SK-N-SH (cell line): ENCODE measurements at regions not wholly inside any gene's neighbourhood (a gene's known extent, or its start where the extent isn't known, plus 50 kb on each side); places are given as distances from the start of the nearest gene placed in this dataset.

Source experiments
- CTCF ChIA-PET: fragments of 300-600, 350-600 bp; formaldehyde crosslinking; extraction: SDS; loops from one replicate; lab custom pipeline; 2021; lab: Yijun Ruan, JAX
- POLR2A ChIA-PET: fragments of 350-600 bp; sonication (Branson Sonifier 250); formaldehyde crosslinking; extraction: SDS; loops from one replicate; lab custom pipeline; 2020; ENCODE audit warnings: antibody characterized with exemption, inconsistent platforms; lab: Yijun Ruan, JAX
- DNase-seq: peaks from one replicate; pipeline ENCODE4 v3.0.0; 2012
- H2AFZ ChIP-seq: fragments of 200-600 bp; sonication (generic); 2 replicates; pipeline ENCODE4 v1.8.1; 2016; ENCODE audit warnings: antibody characterized with exemption, mild to moderate bottlenecking, low read depth
- H3F3A ChIP-seq: fragments of 200-600 bp; sonication (generic); replicated peaks from 2 replicates; pipeline ENCODE3; 2016; ENCODE audit warnings: antibody characterized with exemption, mild to moderate bottlenecking; ENCODE audit not compliant: insufficient read depth
- H3K27ac ChIP-seq, 2 experiments: fragments of 200-500 bp in 1 of 2; fragments of 200-600 bp in 1 of 2; sonication (Bioruptor generic) in 1 of 2; sonication (generic), shearing (Covaris generic) in 1 of 2; 2 replicates each; pipeline versions ENCODE4 v1.5.1 to v1.6.1; 2014 to 2016; ENCODE audit warnings: low read depth in 2 of 2, inconsistent platforms in 1 of 2, low read length in 1 of 2, mild to moderate bottlenecking in 1 of 2, mixed read lengths in 1 of 2
- H3K27me3 ChIP-seq: fragments of 200-600 bp; sonication (generic), shearing (Covaris generic); 2 replicates; pipeline ENCODE4 v1.6.1; 2016; ENCODE audit warnings: mixed run types; ENCODE audit not compliant: insufficient read depth
- H3K36me3 ChIP-seq, 2 experiments: fragments of 200-500 bp in 1 of 2; fragments of 200-600 bp in 1 of 2; sonication (Bioruptor generic) in 1 of 2; sonication (generic) in 1 of 2; replicated peaks in 1 of 2; 2 replicates each; pipeline versions ENCODE3 to v1.5.1; 2014 to 2016; ENCODE audit warnings: low read length in 1 of 2, mild to moderate bottlenecking in 1 of 2; ENCODE audit not compliant: insufficient read depth in 2 of 2, control insufficient read depth in 1 of 2
- H3K4me1 ChIP-seq, 2 experiments: fragments of 200-500 bp in 1 of 2; fragments of 200-600 bp in 1 of 2; sonication (Bioruptor generic) in 1 of 2; sonication (generic), shearing (Covaris generic) in 1 of 2; 2 replicates each; pipeline versions ENCODE4 v1.5.1 to v1.6.1; 2014 to 2016; ENCODE audit warnings: low read depth in 1 of 2, low read length in 1 of 2, mixed run types in 1 of 2; ENCODE audit not compliant: insufficient read depth in 2 of 2, control insufficient read depth in 1 of 2
- H3K4me2 ChIP-seq: fragments of 200-600 bp; sonication (generic), shearing (Covaris generic); 2 replicates; pipeline ENCODE4 v1.6.1; 2017; ENCODE audit warnings: mixed run types
- H3K4me3 ChIP-seq, 2 experiments: fragments of 200-500 bp in 1 of 2; fragments of 200-600 bp in 1 of 2; sonication (Bioruptor generic) in 1 of 2; sonication (generic), shearing (Covaris generic) in 1 of 2; 2 replicates each; pipeline versions ENCODE4 v1.5.1 to v1.8.1; 2014 to 2016; ENCODE audit warnings: low read depth in 2 of 2, inconsistent platforms in 1 of 2, low read length in 1 of 2, mild to moderate bottlenecking in 1 of 2, mixed read lengths in 1 of 2, moderate library complexity in 1 of 2
- H3K79me2 ChIP-seq: fragments of 200-600 bp; sonication (generic); 2 replicates; pipeline ENCODE4 v1.8.1; 2017; ENCODE audit warnings: mild to moderate bottlenecking; ENCODE audit not compliant: insufficient read depth
- H3K9ac ChIP-seq: fragments of 200-600 bp; sonication (generic); 2 replicates; pipeline ENCODE4 v1.6.1; 2017; ENCODE audit warnings: mixed run types
- H3K9me2 ChIP-seq: fragments of 200-600 bp; sonication (generic); 2 replicates; pipeline ENCODE4 v1.6.1; 2017; ENCODE audit warnings: mixed run types
- H3K9me3 ChIP-seq: fragments of 200-600 bp; sonication (generic); 2 replicates; pipeline ENCODE4 v1.6.1; 2017; ENCODE audit warnings: mixed run types, mild to moderate bottlenecking, moderate library complexity
- H4K20me1 ChIP-seq: fragments of 200-600 bp; sonication (generic); 2 replicates; pipeline ENCODE4 v1.6.1; 2017; ENCODE audit warnings: mild to moderate bottlenecking, mixed run types; ENCODE audit not compliant: insufficient read depth
- CHD2 ChIP-seq: fragments of 150-350 bp; IDR thresholded peaks from 2 replicates; pipeline ENCODE4 v1.6.1; 2018; ENCODE audit warnings: low read length; ENCODE audit not compliant: partially characterized antibody
- ELF1 ChIP-seq: IDR thresholded peaks from 2 replicates; pipeline ENCODE4 v1.4.0; 2012
- EZH2phosphoT487 ChIP-seq: fragments of 200-600 bp; sonication (generic); IDR thresholded peaks from 2 replicates; pipeline ENCODE4 v1.6.1; 2017; ENCODE audit warnings: low read depth, mixed run types, mild to moderate bottlenecking, antibody characterized with exemption, moderate library complexity, borderline replicate concordance
- FOSL2 ChIP-seq: IDR thresholded peaks from 2 replicates; pipeline ENCODE4 v1.4.0; 2012; ENCODE audit warnings: low read depth, mild to moderate bottlenecking, moderate library complexity, borderline replicate concordance
- FOXJ3 ChIP-seq: sonication (generic); formaldehyde crosslinking; IDR thresholded peaks from 2 replicates; pipeline ENCODE4 v1.5.1; 2020; ENCODE audit warnings: mild to moderate bottlenecking, missing genetic modification reagents
- FOXM1 ChIP-seq: IDR thresholded peaks from 2 replicates; pipeline ENCODE4 v1.4.0; 2012; ENCODE audit warnings: low read depth, mild to moderate bottlenecking
- JUND ChIP-seq: IDR thresholded peaks from 2 replicates; pipeline ENCODE4 v1.4.0; 2012
- MXI1 ChIP-seq: IDR thresholded peaks from 2 replicates; pipeline ENCODE4 v1.6.1; 2012; ENCODE audit warnings: mild to moderate bottlenecking, low read depth, low read length, improper control_type of control experiment
- NFIC ChIP-seq: IDR thresholded peaks from 2 replicates; pipeline ENCODE4 v1.4.0; 2012; ENCODE audit warnings: borderline replicate concordance
- NRF1 ChIP-seq: IDR thresholded peaks from 2 replicates; pipeline ENCODE4 v1.6.1; 2012; ENCODE audit warnings: low read depth, mild to moderate bottlenecking, low read length
- POLR2AphosphoS5 ChIP-seq: IDR thresholded peaks from 2 replicates; pipeline ENCODE4 v1.6.1; 2012; ENCODE audit warnings: low read depth, low read length
- RAD21 ChIP-seq: IDR thresholded peaks from 2 replicates; pipeline ENCODE4 v1.6.1; 2012; ENCODE audit warnings: mild to moderate bottlenecking, low read length
- RCOR1 ChIP-seq: fragments of 150-350 bp; IDR thresholded peaks from 2 replicates; pipeline ENCODE4 v1.6.1; 2017; ENCODE audit warnings: antibody characterized with exemption, low read length
- SIN3A ChIP-seq: IDR thresholded peaks from 2 replicates; pipeline ENCODE4 v1.6.1; 2012; ENCODE audit warnings: low read depth, mild to moderate bottlenecking, low read length, moderate library complexity, borderline replicate concordance
- TAF1 ChIP-seq: IDR thresholded peaks from 2 replicates; pipeline ENCODE4 v1.6.1; 2012; ENCODE audit warnings: low read depth, mild to moderate bottlenecking, low read length, moderate library complexity, borderline replicate concordance
- WGBS: methylation state at CpG from one replicate; pipeline ENCODE4 v1.1.6; 2017; ENCODE audit warnings: low lambda C conversion rate; 5-methylcytosine and 5-hydroxymethylcytosine counted together
- TF ChIP-seq, protein P1 (sequence below): IDR thresholded peaks from 2 replicates; pipeline ENCODE4 v1.4.0; 2012; ENCODE audit warnings: low read depth
- TF ChIP-seq, protein P2 (sequence below): IDR thresholded peaks from 2 replicates; pipeline ENCODE4; 2012
- TF ChIP-seq, protein P3 (sequence below): fragments of 200-600 bp; sonication (generic); IDR thresholded peaks from 2 replicates; pipeline ENCODE4 v1.6.1; 2017; ENCODE audit warnings: antibody characterized with exemption, mild to moderate bottlenecking, moderate library complexity
- TF ChIP-seq, protein P4 (sequence below): fragments of 150-350 bp; IDR thresholded peaks from 2 replicates; pipeline ENCODE4 v1.6.1; 2017; ENCODE audit warnings: antibody characterized with exemption, low read length, low read depth, borderline replicate concordance
- TF ChIP-seq, protein P5 (sequence below): fragments of 150-350 bp; IDR thresholded peaks from 2 replicates; pipeline ENCODE4 v1.6.1; 2016; ENCODE audit warnings: mild to moderate bottlenecking, low read depth, low read length

DNA sequence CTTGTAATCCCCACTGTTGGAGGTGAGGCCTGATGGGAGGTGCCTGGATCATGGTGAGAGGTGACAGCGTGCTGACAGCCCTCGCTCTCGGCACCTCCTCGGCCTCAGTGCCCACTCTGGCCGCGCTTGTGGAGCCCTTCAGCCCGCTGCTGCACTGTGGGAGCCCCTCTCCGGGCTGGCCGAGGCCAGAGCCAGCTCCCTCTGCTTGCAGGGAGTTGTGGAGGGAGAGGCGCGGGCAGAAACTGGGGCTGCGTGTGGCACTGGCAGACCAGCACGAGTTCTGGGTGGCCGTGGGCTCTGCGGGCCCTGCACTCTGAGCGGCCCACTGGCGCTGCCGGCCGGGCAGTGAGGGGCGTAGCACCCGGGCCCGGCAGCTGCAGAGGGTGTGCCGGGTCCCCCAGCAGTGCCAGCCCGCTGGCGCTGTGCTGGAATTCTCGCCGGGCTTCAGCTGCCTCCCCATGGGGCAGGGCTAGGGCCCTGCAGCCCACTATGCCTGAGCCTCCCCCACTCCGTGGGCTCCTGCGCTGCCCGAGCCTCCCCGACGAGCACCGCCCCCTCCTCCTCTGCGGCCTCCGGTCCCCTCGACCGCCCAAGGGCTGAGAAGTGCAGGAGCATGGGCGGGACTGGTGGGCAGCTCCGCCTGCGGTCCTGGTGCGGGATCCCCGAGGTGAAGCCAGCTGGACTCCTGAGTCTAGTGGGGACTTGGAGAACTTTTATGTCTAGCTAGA is 197.1 kb downstream of the SPP2 start:
- H3K4me2 ChIP-seq = no peak overlapping the region
- H3F3A ChIP-seq = peaks cover 76% of the 10 kb centered on the region
- no peak for DNase-seq
- POLR2A ChIA-PET = no interaction called here
- no peaks in the 10 kb centered on the region for H3K9me3 ChIP-seq
- no peak overlapping the region for H3K9ac ChIP-seq
- no peak overlapping the region; the same call in 1 of the 2 replicates for H2AFZ ChIP-seq
- CTCF ChIA-PET = no interaction called here
- H3K79me2 ChIP-seq = no peaks in the 10 kb centered on the region
- peak overlapping the region in 1 of 2 experiments; percentile 98; a peak in 2 of 4 replicates for H3K27ac ChIP-seq
- H4K20me1 ChIP-seq = no peaks in the 10 kb centered on the region
- no peaks in the 10 kb centered on the region for H3K27me3 ChIP-seq
- H3K9me2 ChIP-seq = no peaks in the 10 kb centered on the region
- TF ChIP-seq CHD2 (no peak), MXI1 (no peak), ELF1 (no peak), RCOR1 (no peak), FOSL2 (no peak), SIN3A (no peak), POLR2AphosphoS5 (no peak), RAD21 (no peak)
- TF ChIP-seq, protein P1, sequence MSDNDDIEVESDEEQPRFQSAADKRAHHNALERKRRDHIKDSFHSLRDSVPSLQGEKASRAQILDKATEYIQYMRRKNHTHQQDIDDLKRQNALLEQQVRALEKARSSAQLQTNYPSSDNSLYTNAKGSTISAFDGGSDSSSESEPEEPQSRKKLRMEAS = no peak
- TF ChIP-seq, protein P2, sequence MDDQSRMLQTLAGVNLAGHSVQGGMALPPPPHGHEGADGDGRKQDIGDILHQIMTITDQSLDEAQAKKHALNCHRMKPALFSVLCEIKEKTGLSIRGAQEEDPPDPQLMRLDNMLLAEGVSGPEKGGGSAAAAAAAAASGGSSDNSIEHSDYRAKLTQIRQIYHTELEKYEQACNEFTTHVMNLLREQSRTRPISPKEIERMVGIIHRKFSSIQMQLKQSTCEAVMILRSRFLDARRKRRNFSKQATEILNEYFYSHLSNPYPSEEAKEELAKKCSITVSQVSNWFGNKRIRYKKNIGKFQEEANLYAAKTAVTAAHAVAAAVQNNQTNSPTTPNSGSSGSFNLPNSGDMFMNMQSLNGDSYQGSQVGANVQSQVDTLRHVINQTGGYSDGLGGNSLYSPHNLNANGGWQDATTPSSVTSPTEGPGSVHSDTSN = no peak
- 95% methylated on average over 11 of the region's 42 CpGs for WGBS
- H3K4me1 ChIP-seq = peaks cover 0 to 54% of the 10 kb centered on the region in 2 experiments
- no peak overlapping the region for H3K4me3 ChIP-seq
- no peaks in the 10 kb centered on the region for H3K36me3 ChIP-seq

DNA sequence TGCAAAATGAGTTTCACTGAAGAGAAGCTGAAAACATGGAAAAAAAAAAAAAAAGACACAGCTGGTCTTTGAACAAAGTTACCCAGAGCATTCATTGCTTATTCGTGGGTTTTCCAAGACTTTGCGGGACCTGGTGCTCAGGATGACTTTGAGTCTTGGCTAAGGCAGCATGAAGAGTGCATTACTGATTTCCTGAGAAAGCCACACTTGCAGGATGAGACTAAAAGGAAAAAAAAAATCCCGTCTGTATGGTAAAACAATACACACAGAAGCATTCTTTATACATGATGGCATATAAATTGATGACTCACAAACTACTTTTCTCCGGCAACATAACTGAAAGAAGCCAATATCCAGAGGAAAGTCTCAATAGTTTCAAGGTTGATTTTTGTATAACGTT is 195.4 kb downstream of the SPP2 start:
- H4K20me1 ChIP-seq = no peaks in the 10 kb centered on the region
- H3K9ac ChIP-seq = peak overlapping the region; percentile 74
- peak overlapping the region; percentile 72 for H3K4me2 ChIP-seq
- H3K9me3 ChIP-seq = no peaks in the 10 kb centered on the region
- H2AFZ ChIP-seq = no peak overlapping the region
- H3K4me3 ChIP-seq = peak overlapping the region in 1 of 2 experiments; percentile 21; a peak in 2 of 4 replicates
- no peaks in the 10 kb centered on the region for H3K9me2 ChIP-seq
- peaks cover 0 to 48% of the 10 kb centered on the region in 2 experiments for H3K4me1 ChIP-seq
- peak overlapping the region; percentile 64 to 98 for H3K27ac ChIP-seq
- POLR2A ChIA-PET = no interaction called here
- CTCF ChIA-PET = no interaction called here
- no peaks in the 10 kb centered on the region for H3K36me3 ChIP-seq
- no peaks in the 10 kb centered on the region for H3K27me3 ChIP-seq
- H3F3A ChIP-seq = peaks cover 76% of the 10 kb centered on the region
- no peak for DNase-seq
- H3K79me2 ChIP-seq = no peaks in the 10 kb centered on the region
- WGBS = 7% methylated on average over 5 of the region's 5 CpGs
- TF ChIP-seq TAF1 (peak; percentile 56; the same call in 1 of the 2 replicates), FOXJ3 (no peak), CHD2 (no peak), NRF1 (no peak), NFIC (peak; percentile 86), FOXM1 (peak; percentile 75; the same call in 1 of the 2 replicates), MXI1 (no peak), ELF1 (no peak), RAD21 (no peak), EZH2phosphoT487 (no peak), JUND (peak; percentile 98)
- TF ChIP-seq, protein P3, sequence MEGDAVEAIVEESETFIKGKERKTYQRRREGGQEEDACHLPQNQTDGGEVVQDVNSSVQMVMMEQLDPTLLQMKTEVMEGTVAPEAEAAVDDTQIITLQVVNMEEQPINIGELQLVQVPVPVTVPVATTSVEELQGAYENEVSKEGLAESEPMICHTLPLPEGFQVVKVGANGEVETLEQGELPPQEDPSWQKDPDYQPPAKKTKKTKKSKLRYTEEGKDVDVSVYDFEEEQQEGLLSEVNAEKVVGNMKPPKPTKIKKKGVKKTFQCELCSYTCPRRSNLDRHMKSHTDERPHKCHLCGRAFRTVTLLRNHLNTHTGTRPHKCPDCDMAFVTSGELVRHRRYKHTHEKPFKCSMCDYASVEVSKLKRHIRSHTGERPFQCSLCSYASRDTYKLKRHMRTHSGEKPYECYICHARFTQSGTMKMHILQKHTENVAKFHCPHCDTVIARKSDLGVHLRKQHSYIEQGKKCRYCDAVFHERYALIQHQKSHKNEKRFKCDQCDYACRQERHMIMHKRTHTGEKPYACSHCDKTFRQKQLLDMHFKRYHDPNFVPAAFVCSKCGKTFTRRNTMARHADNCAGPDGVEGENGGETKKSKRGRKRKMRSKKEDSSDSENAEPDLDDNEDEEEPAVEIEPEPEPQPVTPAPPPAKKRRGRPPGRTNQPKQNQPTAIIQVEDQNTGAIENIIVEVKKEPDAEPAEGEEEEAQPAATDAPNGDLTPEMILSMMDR = no peak
- TF ChIP-seq, protein P2 = peak; percentile 78
- TF ChIP-seq, protein P1 = peak; percentile 58; the same call in 1 of the 2 replicates
- TF ChIP-seq, protein P4, sequence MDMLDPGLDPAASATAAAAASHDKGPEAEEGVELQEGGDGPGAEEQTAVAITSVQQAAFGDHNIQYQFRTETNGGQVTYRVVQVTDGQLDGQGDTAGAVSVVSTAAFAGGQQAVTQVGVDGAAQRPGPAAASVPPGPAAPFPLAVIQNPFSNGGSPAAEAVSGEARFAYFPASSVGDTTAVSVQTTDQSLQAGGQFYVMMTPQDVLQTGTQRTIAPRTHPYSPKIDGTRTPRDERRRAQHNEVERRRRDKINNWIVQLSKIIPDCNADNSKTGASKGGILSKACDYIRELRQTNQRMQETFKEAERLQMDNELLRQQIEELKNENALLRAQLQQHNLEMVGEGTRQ = no peak
- TF ChIP-seq, protein P5, sequence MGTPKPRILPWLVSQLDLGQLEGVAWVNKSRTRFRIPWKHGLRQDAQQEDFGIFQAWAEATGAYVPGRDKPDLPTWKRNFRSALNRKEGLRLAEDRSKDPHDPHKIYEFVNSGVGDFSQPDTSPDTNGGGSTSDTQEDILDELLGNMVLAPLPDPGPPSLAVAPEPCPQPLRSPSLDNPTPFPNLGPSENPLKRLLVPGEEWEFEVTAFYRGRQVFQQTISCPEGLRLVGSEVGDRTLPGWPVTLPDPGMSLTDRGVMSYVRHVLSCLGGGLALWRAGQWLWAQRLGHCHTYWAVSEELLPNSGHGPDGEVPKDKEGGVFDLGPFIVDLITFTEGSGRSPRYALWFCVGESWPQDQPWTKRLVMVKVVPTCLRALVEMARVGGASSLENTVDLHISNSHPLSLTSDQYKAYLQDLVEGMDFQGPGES = no peak
